GM18861 (cell line): ENCODE measurements at regions not wholly inside any gene's neighbourhood (a gene's known extent, or its start where the extent isn't known, plus 50 kb on each side); places are given as distances from the start of the nearest gene placed in this dataset.
"Not testable (repeated sequence)": the region's sequence is repeated elsewhere in the genome, so short reads cannot be mapped to it uniquely, and the experiment has no call there.

Experiments used
- ATAC-seq: cut with Tn5 transposase; IDR thresholded peaks from one replicate; pipeline ENCODE4 v1.9.1; 2021; ENCODE audit not compliant: unreplicated experiment

DNA sequence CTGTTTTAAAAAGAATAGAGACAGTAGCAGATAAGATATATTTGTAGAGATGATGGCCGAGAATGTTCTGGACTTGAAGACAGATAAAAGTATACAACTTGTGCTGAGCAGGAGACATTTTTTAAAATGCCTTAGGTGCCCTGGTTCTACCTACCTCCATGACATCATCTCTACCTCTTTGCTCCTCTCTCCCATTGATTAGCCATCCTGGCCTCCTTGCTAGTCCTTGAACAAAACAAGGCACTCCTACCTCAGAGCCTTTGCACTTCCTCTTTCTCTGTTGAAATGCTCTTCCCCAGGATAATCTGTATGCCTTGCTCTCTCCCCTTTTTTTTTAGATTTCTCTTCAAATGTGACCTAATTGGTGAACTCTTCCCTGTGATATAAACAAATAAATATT, 92.6 kb upstream of the MAGI3 start:
- ATAC-seq = no peak

GRCh38 chr1:113298941-113299340, 91.4 kb upstream of the MAGI3 start:
- no peak for ATAC-seq

GRCh38 chr1:113302636-113303035, 87.7 kb upstream of the MAGI3 start:
- ATAC-seq = no peak

DNA sequence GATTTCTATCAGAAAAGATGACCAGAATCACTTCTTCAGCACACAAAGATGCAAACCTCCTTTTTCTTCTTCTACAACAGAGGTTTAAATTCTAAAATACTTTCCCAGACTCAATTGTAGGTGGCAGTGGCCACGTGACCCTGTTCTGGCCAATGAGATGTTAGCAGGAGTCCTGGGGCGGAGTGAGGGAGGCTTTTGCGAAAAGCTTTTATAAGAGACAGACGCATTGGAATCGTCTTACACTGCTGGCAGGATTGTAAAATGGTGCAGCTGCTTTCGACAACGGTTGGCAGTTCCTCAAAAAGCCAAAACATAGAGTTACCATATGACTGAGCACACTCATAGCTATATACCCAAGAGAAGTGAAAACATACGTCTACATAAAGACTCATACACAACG, 87.0 kb upstream of the MAGI3 start:
- ATAC-seq = no peak

- ATAC-seq = not testable (repeated sequence)
These were observed 85.3 kb upstream of the MAGI3 start for GRCh38 chr1:113305029-113305428.

GRCh38 chr1:113307771-113308445, 82.4 kb upstream of the MAGI3 start:
- no peak for ATAC-seq

DNA sequence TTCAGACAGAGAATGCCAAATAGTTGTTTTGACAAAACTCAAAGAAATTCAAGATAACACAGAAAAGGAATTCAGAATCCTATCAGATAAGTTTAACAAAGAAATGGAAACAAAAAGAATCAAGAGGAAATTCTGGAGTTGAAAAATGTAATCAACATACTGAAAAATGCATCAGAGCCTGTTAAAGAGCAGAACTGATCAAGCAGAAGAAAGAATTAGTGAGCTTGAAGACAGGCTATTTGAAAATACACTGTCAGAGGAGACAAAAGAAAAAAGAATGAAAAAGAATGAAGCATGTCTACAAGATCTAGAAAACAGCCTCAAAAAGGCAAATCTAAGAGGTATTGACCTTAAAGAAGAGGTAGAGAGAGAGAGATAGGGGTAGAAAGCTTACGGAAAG, 77.7 kb upstream of the MAGI3 start:
- not testable (repeated sequence) for ATAC-seq

GRCh38 chr1:113314600-113314999, 75.7 kb upstream of the MAGI3 start:
- ATAC-seq = no peak

DNA sequence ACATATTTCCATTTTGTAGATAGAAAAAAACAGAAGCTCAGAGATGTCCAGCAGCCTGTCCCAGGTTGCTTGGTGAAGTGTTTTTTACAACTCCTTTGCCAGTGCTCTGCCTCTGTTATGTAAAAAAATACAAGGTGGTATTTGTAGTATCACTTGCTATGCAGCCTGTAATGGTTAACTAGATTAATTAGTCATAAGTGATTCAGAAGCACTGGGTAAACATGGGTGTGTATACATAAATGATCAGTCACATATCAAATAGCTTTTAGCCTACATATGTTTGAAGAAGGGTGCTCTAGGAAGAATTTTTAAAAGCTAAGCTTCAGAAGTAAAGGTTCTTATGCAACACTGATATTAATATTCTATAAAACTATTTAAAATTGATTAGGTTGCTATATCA, 70.0 kb upstream of the MAGI3 start:
- ATAC-seq = no peak

GRCh38 chr1:113320972-113321680, 69.2 kb upstream of the MAGI3 start:
- no peak for ATAC-seq

DNA sequence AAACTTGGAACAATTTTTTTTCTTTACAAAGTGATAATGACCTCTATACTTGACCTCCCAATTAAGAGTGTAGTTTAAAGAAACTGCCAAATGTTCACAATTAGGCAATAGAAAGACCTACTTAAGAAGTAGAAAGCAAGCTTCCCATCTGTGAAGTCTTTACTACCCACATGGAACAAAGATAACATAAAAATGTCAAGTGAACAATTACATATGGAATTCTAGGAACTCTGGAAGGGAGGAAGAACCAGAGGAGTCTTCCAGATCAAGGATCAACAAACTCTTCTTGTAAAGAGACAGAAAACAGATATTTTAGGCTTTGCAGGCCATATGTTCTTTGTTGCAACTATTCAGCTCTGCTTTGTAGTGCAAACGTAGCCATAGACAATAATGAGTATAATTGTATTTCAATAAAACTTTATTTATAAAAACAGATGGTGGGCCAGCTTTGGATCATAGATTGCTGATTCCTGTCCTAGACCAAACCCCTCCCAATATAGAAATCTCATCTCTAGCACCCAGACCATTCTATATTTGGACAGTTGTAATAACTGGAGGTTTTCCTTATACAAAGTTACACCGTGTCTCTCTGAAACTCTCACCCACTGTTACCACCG, 68.4 kb upstream of the MAGI3 start:
- ATAC-seq = no peak

GRCh38 chr1:113322439-113322838, 67.9 kb upstream of the MAGI3 start:
- no peak for ATAC-seq

- ATAC-seq = no peak
These were observed 65.3 kb upstream of the MAGI3 start for GRCh38 chr1:113325022-113325421.

DNA sequence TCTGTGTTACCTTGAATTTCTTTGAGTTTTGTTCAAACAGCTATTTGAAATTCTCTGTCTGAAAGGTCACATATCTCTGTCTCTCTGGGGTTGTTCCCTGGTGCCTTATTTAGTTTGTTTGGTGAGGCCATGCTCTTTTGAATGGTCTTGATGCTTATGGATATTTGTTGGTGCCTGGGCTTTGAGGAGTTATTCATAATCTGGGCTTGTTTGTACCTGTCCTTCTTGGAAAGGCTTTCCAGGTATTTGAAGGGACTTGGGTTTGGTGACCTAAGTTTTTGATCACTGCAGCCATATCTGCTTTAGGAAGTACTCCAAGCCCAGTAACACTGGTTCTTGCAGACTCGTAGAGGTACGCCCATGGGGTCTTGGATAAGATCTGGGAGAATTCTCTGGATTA, 63.3 kb upstream of the MAGI3 start:
- ATAC-seq = no peak

GRCh38 chr1:113333056-113333455, 57.3 kb upstream of the MAGI3 start:
- no peak for ATAC-seq

GRCh38 chr1:113340038-113340437, 50.3 kb upstream of the MAGI3 start:
- no peak for ATAC-seq
